Tibial artery (tissue), 4 donors: ENCODE measurements at regions not wholly inside any gene's neighbourhood (a gene's known extent, or its start where the extent isn't known, plus 50 kb on each side); places are given as distances from the start of the nearest gene placed in this dataset.

Experiments used
- DNase-seq, 2 donors: peaks; one replicate each; pipeline ENCODE4 v3.0.0-alpha.2; 2019
- H3K27ac ChIP-seq, 2 donors: fragments of 200-600 bp; sonication (generic) in 1 of 2; 1 replicate in 1 of 2; 2 replicates in 1 of 2; pipeline ENCODE4 v1.5.1; 2018 to 2019; ENCODE audit warnings: mild to moderate bottlenecking in 1 of 2
- H3K27me3 ChIP-seq, 2 donors: fragments of 200-600 bp; sonication (generic) in 1 of 2; one replicate each; pipeline versions ENCODE4 v1.5.1 to v1.6.0; 2016 to 2019
- H3K36me3 ChIP-seq, 3 donors: fragments of 200-600 bp; sonication (generic) in 2 of 3; one replicate each; pipeline ENCODE4 v1.5.1; 2016 to 2019; ENCODE audit warnings: mild to moderate bottlenecking in 2 of 3
- H3K4me1 ChIP-seq, 4 donors: fragments of 200-600 bp; sonication (generic) in 2 of 4; 1 replicate in 3 of 4; 2 replicates in 1 of 4; pipeline ENCODE4 v1.5.1; 2016 to 2019
- H3K4me3 ChIP-seq, 2 donors: fragments of 200-600 bp; sonication (generic) in 1 of 2; 1 replicate in 1 of 2; 2 replicates in 1 of 2; pipeline ENCODE4 v1.5.1; 2018 to 2019; ENCODE audit warnings: mild to moderate bottlenecking in 2 of 2
- H3K9me3 ChIP-seq, 3 donors: fragments of 200-600 bp; sonication (generic) in 1 of 3; one replicate each; pipeline ENCODE4 v1.5.1; 2016 to 2019
- intact Hi-C: fragments of 100-400 bp; cut with DNase I; formaldehyde crosslinking; loops from one replicate; pipeline ENCODE4 v1.15.0; 2023; ENCODE audit warnings: low total_unique reads
- TF ChIP-seq, protein P1 (sequence below), 2 experiments: fragments of 200-600 bp in 1 of 2; fragments of 450-650 bp in 1 of 2; IDR thresholded peaks; one replicate each; pipeline ENCODE4 v1.5.1; 2017 to 2019; ENCODE audit warnings: antibody characterized with exemption in 2 of 2, mild to moderate bottlenecking in 1 of 2, moderate library complexity in 1 of 2

GRCh38 chr2:150417278-150417677 is 70.2 kb downstream of the RND3 start:
- Histone ChIP-seq H3K36me3 (no peaks in the 10 kb centered on the region), H3K9me3 (no peaks in the 10 kb centered on the region), H3K4me3 (no peak overlapping the region), H3K4me1 (no peaks in the 10 kb centered on the region), H3K27ac (no peak overlapping the region), H3K27me3 (no peaks in the 10 kb centered on the region)
- TF ChIP-seq, protein P1, sequence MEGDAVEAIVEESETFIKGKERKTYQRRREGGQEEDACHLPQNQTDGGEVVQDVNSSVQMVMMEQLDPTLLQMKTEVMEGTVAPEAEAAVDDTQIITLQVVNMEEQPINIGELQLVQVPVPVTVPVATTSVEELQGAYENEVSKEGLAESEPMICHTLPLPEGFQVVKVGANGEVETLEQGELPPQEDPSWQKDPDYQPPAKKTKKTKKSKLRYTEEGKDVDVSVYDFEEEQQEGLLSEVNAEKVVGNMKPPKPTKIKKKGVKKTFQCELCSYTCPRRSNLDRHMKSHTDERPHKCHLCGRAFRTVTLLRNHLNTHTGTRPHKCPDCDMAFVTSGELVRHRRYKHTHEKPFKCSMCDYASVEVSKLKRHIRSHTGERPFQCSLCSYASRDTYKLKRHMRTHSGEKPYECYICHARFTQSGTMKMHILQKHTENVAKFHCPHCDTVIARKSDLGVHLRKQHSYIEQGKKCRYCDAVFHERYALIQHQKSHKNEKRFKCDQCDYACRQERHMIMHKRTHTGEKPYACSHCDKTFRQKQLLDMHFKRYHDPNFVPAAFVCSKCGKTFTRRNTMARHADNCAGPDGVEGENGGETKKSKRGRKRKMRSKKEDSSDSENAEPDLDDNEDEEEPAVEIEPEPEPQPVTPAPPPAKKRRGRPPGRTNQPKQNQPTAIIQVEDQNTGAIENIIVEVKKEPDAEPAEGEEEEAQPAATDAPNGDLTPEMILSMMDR (IDR thresholded peaks at IDR 0.05) = no peak
- no peak for DNase-seq
- intact Hi-C loops = no loop called here

GRCh38 chr2:150415022-150415421 is 72.4 kb downstream of the RND3 start:
- TF ChIP-seq, protein P1 (IDR thresholded peaks at IDR 0.05) = no peak
- no peak for DNase-seq
- Histone ChIP-seq H3K27ac (no peak overlapping the region), H3K4me1 (no peaks in the 10 kb centered on the region), H3K27me3 (no peaks in the 10 kb centered on the region), H3K9me3 (no peaks in the 10 kb centered on the region), H3K36me3 (no peaks in the 10 kb centered on the region), H3K4me3 (no peak overlapping the region)
- intact Hi-C loops = no loop called here

DNA sequence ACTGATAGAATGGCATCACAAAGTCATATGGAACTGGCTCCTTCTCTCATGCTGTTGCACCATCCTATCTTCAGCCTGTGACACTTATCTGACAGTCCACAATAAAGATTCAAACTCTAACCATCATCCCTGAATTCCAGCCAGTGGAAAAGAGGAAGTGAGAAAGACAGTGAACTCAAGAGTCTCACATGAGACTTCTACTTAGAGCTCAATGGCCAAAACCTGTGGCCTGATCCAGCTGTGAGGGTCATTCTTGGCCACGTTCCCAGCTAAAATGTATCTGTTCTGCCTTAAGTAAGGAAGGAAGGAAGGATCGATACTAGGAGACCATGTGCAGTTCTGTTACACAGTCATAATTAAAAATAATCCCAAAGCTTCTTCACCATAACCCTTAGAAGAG is 73.6 kb downstream of the RND3 start:
- intact Hi-C loops = no loop called here
- TF ChIP-seq, protein P1 (IDR thresholded peaks at IDR 0.05) = no peak
- Histone ChIP-seq H3K9me3 (no peaks in the 10 kb centered on the region), H3K27ac (no peak overlapping the region), H3K4me1 (no peaks in the 10 kb centered on the region), H3K36me3 (no peaks in the 10 kb centered on the region), H3K4me3 (no peak overlapping the region), H3K27me3 (no peaks in the 10 kb centered on the region)
- no peak for DNase-seq

- H3K36me3 ChIP-seq = no peaks in the 10 kb centered on the region
- intact Hi-C loops = no loop called here
- H3K4me1 ChIP-seq = peaks cover 0 to 1% (median 0%) of the 10 kb centered on the region in 4 donors
- H3K4me3 ChIP-seq = no peak overlapping the region
- H3K9me3 ChIP-seq = no peaks in the 10 kb centered on the region
- no peak overlapping the region for H3K27ac ChIP-seq
- H3K27me3 ChIP-seq = no peaks in the 10 kb centered on the region
- TF ChIP-seq, protein P1 (IDR thresholded peaks at IDR 0.05) = no peak
- DNase-seq = no peak
Observed at GRCh38 chr2:150413366-150413765, 74.1 kb downstream of the RND3 start.

DNA sequence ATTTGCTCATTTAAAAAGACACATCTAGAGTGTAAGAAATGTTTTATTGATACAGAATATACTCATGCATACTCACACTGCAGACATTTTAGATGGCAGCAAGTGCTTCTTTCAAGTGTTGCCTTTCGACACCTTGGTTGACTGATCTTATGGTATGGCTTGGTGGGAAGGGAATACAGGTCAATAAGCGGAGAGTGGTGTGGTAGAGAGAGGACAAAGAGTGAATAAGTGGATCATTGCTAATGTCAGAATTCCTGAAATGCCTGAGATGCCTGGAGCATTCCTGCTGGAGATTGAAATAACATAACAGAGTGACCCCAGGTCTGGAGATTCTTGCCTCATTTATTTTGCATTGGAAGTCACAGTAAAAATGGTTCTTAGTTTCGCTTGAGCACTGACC is 76.7 kb downstream of the RND3 start:
- H3K4me3 ChIP-seq = no peak overlapping the region
- peaks cover 0 to 2% (median 0%) of the 10 kb centered on the region in 4 donors for H3K4me1 ChIP-seq
- H3K36me3 ChIP-seq = no peaks in the 10 kb centered on the region
- no peaks in the 10 kb centered on the region for H3K9me3 ChIP-seq
- H3K27ac ChIP-seq = no peak overlapping the region
- H3K27me3 ChIP-seq = no peaks in the 10 kb centered on the region
- intact Hi-C loops = no loop called here
- TF ChIP-seq, protein P1 (IDR thresholded peaks at IDR 0.05) = no peak
- DNase-seq = no peak

- Histone ChIP-seq H3K27ac (no peak overlapping the region), H3K27me3 (no peaks in the 10 kb centered on the region), H3K36me3 (no peaks in the 10 kb centered on the region), H3K4me1 (peaks cover 0 to 2% (median 0%) of the 10 kb centered on the region in 4 donors), H3K9me3 (no peaks in the 10 kb centered on the region), H3K4me3 (no peak overlapping the region)
- TF ChIP-seq, protein P1 (IDR thresholded peaks at IDR 0.05) = no peak
- intact Hi-C loops = no loop called here
- no peak for DNase-seq
Observed at GRCh38 chr2:150409196-150409595, 78.3 kb downstream of the RND3 start.
